ENCODE measurements at regions not wholly inside any gene's neighbourhood (a gene's known extent, or its start where the extent isn't known, plus 50 kb on each side); places are given as distances from the start of the nearest gene placed in this dataset.

GRCh38 chr5:51475628-51476027, 92.4 kb downstream of the ISL1 start:
- no peak overlapping the region for H4K91ac ChIP-seq (ENCODE audit: insufficient read depth, low read depth, low read length)
- H3K4ac ChIP-seq (ENCODE audit: low read depth, low read length), result no peak overlapping the region
- WGBS, 2 experiments (ENCODE audit: extremely low coverage in 2 of 2, insufficient read length in 1 of 2), result 0% methylated on average over 1 of the region's 5 CpGs; no CpG with 5 or more reads in 1 of the 2 experiments
- no peak overlapping the region for H2BK120ac ChIP-seq (ENCODE audit: low read depth, low read length)
- TF ChIP-seq RCOR1 (IDR thresholded peaks at IDR 0.05; ENCODE audit: insufficient replicate concordance, low read length), result no peak
- TF ChIP-seq NFE2L2 (IDR thresholded peaks at IDR 0.05; ENCODE audit: low read depth, low read length), result no peak
- no peak for TF ChIP-seq MAZ (IDR thresholded peaks at IDR 0.05; ENCODE audit: borderline replicate concordance, low read depth, low read length)
- TF ChIP-seq POLR2A (IDR thresholded peaks at IDR 0.05; ENCODE audit: low read depth, low read length), result no peak
- TF ChIP-seq MAFK (IDR thresholded peaks at IDR 0.05; ENCODE audit: low read depth, low read length), result no peak
- no peak for TF ChIP-seq SMC3 (IDR thresholded peaks at IDR 0.05; ENCODE audit: low read depth, low read length)
- TF ChIP-seq, protein P1, sequence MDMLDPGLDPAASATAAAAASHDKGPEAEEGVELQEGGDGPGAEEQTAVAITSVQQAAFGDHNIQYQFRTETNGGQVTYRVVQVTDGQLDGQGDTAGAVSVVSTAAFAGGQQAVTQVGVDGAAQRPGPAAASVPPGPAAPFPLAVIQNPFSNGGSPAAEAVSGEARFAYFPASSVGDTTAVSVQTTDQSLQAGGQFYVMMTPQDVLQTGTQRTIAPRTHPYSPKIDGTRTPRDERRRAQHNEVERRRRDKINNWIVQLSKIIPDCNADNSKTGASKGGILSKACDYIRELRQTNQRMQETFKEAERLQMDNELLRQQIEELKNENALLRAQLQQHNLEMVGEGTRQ (IDR thresholded peaks at IDR 0.05; ENCODE audit: low read depth, low read length), result no peak
- TF ChIP-seq, protein P2, sequence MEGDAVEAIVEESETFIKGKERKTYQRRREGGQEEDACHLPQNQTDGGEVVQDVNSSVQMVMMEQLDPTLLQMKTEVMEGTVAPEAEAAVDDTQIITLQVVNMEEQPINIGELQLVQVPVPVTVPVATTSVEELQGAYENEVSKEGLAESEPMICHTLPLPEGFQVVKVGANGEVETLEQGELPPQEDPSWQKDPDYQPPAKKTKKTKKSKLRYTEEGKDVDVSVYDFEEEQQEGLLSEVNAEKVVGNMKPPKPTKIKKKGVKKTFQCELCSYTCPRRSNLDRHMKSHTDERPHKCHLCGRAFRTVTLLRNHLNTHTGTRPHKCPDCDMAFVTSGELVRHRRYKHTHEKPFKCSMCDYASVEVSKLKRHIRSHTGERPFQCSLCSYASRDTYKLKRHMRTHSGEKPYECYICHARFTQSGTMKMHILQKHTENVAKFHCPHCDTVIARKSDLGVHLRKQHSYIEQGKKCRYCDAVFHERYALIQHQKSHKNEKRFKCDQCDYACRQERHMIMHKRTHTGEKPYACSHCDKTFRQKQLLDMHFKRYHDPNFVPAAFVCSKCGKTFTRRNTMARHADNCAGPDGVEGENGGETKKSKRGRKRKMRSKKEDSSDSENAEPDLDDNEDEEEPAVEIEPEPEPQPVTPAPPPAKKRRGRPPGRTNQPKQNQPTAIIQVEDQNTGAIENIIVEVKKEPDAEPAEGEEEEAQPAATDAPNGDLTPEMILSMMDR (conservative IDR thresholded peaks at IDR 0.05; ENCODE audit: low read depth, low read length), result no peak
- no peak for TF ChIP-seq MXI1 (IDR thresholded peaks at IDR 0.05; ENCODE audit: borderline replicate concordance, low read depth, low read length)
- TF ChIP-seq RFX5 (IDR thresholded peaks at IDR 0.05; ENCODE audit: low read depth, low read length), result no peak
- TF ChIP-seq ELK1 (IDR thresholded peaks at IDR 0.05; ENCODE audit: borderline replicate concordance, low read depth, low read length), result no peak
- TF ChIP-seq BHLHE40 (IDR thresholded peaks at IDR 0.05; ENCODE audit: low read depth, low read length), result no peak
- TF ChIP-seq CEBPB (IDR thresholded peaks at IDR 0.05; ENCODE audit: low read depth, low read length), result no peak
- TF ChIP-seq CHD1 (IDR thresholded peaks at IDR 0.05; ENCODE audit: low read depth, low read length), result no peak
- TF ChIP-seq RAD21 (IDR thresholded peaks at IDR 0.05; ENCODE audit: low read length), result no peak
- no peak for TF ChIP-seq FOS (IDR thresholded peaks at IDR 0.05; ENCODE audit: low read depth, low read length)
- ChIA-PET CTCF (no interaction called here), POLR2A (ENCODE audit: unreplicated experiment) (interaction anchor here (0.7 kb wide), 1 partner anchor 14 kb away, joined by 3 read pairs; no protein-coding TSS in a partner anchor)
- H4K5ac ChIP-seq (ENCODE audit: low read depth, low read length), result no peak overlapping the region
- ATAC-seq (ENCODE audit: low read depth), result no peak
- H4K20me1 ChIP-seq (ENCODE audit: insufficient read depth, low read length), result no peaks in the 10 kb centered on the region
- no peak overlapping the region for H2AK9ac ChIP-seq (replicated peaks; ENCODE audit: low read depth, low read length, poor library complexity)
- no peak overlapping the region for H2BK20ac ChIP-seq (ENCODE audit: low read depth, low read length)
- no peak overlapping the region for H3K27ac ChIP-seq (ENCODE audit: insufficient read depth, low read length)
- no TSS peak for BruUV-seq (replicated peaks)
- no peaks in the 10 kb centered on the region for H3K9me1 ChIP-seq (ENCODE audit: insufficient read depth, low read length)
- H3K14ac ChIP-seq (replicated peaks; ENCODE audit: low read depth, low read length), result no peak overlapping the region
- no peaks in the 10 kb centered on the region for H3K27me3 ChIP-seq (ENCODE audit: control insufficient read depth, insufficient read depth, low read length)
- H3K4me2 ChIP-seq (ENCODE audit: low read depth, low read length), result no peak overlapping the region
- H2AK5ac ChIP-seq (ENCODE audit: low read depth, low read length), result no peak overlapping the region
- H3K9ac ChIP-seq (ENCODE audit: low read depth, low read length), result no peak overlapping the region
- intact Hi-C loops (cut with micrococcal nuclease) (no loop called here), dilution Hi-C loops (cut with HindIII; ENCODE audit: low sequenced_read_pairs, unreplicated experiment) (no loop called here), in situ Hi-C loops (cut with MboI; ENCODE audit: low sequenced_read_pairs) (no loop called here)
- no peak overlapping the region for H3K18ac ChIP-seq (ENCODE audit: low read depth, low read length)
- H3K23ac ChIP-seq (ENCODE audit: low read depth, low read length), result no peak overlapping the region
- no peak overlapping the region for H2AFZ ChIP-seq (replicated peaks; ENCODE audit: low read length, poor library complexity)
- H4K8ac ChIP-seq (ENCODE audit: low read depth in 2 of 2, low read length in 2 of 2), result no peak overlapping the region
- no peak overlapping the region for H2BK5ac ChIP-seq (ENCODE audit: low read depth, low read length, poor library complexity, severe bottlenecking)
- no peaks in the 10 kb centered on the region for H3K4me1 ChIP-seq (ENCODE audit: control insufficient read depth, insufficient read depth, low read length)
- no peak overlapping the region for H3K4me3 ChIP-seq (ENCODE audit: insufficient read depth, low read depth, low read length)
- no peak overlapping the region for H3K56ac ChIP-seq (ENCODE audit: extremely low read depth, insufficient read depth, low read length)
- H3K9me3 ChIP-seq (ENCODE audit: control insufficient read depth, insufficient read depth, low read length), result no peaks in the 10 kb centered on the region
- DNase-seq, result no peak
- H3K79me1 ChIP-seq (ENCODE audit: low read depth in 1 of 2, low read length in 2 of 2), result no peaks in the 10 kb centered on the region
- no peaks in the 10 kb centered on the region for H3K36me3 ChIP-seq (ENCODE audit: control insufficient read depth, insufficient read depth, low read length)
- H2BK15ac ChIP-seq (ENCODE audit: low read depth, low read length), result no peak overlapping the region
